H1 (cell line): ENCODE measurements at regions not wholly inside any gene's neighbourhood (a gene's known extent, or its start where the extent isn't known, plus 50 kb on each side); places are given as distances from the start of the nearest gene placed in this dataset.

Experiments
- CEBPB ChIP-seq: IDR thresholded peaks from 2 replicates; pipeline ENCODE4 v1.6.1; 2012; ENCODE audit warnings: low read depth, low read length
- CREB1 ChIP-seq: IDR thresholded peaks from 2 replicates; pipeline ENCODE4 v1.6.1; 2012; ENCODE audit warnings: inconsistent platforms
- KDM5A ChIP-seq: fragments of 200-600 bp; IDR thresholded peaks from 2 replicates; pipeline ENCODE4 v1.7.1; 2012; ENCODE audit warnings: mild to moderate bottlenecking, low read length, inconsistent platforms, mixed read lengths
- RNF2 ChIP-seq: fragments of 200-900, 300-1000 bp; sonication (generic); IDR thresholded peaks from 2 replicates; pipeline ENCODE4 v1.7.1; 2016; ENCODE audit warnings: borderline replicate concordance, low read depth, mild to moderate bottlenecking, antibody characterized with exemption, low read length; ENCODE audit not compliant: poor library complexity, severe bottlenecking; ENCODE audit errors: missing control alignments
- SIX5 ChIP-seq: IDR thresholded peaks from 2 replicates; pipeline ENCODE4 v1.6.1; 2011; ENCODE audit warnings: mild to moderate bottlenecking, low read depth, low read length
- SRF ChIP-seq: IDR thresholded peaks from 2 replicates; pipeline ENCODE4 v1.6.1; 2011; ENCODE audit warnings: mild to moderate bottlenecking, low read depth, low read length, moderate library complexity
- YY1 ChIP-seq: IDR thresholded peaks from 2 replicates; pipeline ENCODE4 v1.6.1; 2011; ENCODE audit warnings: low read depth, mild to moderate bottlenecking, low read length
- ZNF274 ChIP-seq: IDR thresholded peaks from 2 replicates; pipeline ENCODE4 v1.7.0; 2012; ENCODE audit warnings: low read length, borderline replicate concordance; ENCODE audit errors: extremely low read depth
- TF ChIP-seq, protein P1 (sequence below): fragments of 300-600 bp; sonication (generic); IDR thresholded peaks from 2 replicates; pipeline ENCODE4 v1.7.1; 2012; ENCODE audit warnings: low read length, moderate library complexity, mild to moderate bottlenecking, inconsistent platforms; ENCODE audit not compliant: insufficient replicate concordance
- TF ChIP-seq, protein P2 (sequence below): IDR thresholded peaks from 2 replicates; pipeline ENCODE4 v1.6.1; 2011; ENCODE audit warnings: low read depth, mild to moderate bottlenecking, low read length; ENCODE audit not compliant: insufficient read depth
- TF ChIP-seq, protein P3 (sequence below): IDR thresholded peaks from 2 replicates; pipeline ENCODE4 v1.6.1; 2011; ENCODE audit warnings: low read length, improper control_type of control experiment

DNA sequence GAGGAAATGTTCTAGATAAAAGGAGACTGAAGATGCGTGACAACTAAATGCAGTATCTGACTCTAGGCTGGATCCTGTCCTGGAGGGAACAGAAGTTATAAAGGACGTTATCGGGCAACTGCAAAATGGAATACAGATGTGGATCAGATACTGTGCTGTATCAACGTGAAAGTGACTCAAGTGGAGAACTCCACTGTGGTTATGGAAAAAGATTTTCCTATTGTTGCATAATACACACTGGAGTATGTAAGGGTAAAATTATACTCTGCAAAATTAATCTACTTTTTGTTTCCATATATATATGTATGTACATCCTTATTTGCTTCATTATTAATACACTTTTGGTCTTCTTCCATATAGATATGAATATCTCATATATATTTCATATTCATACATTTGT, 654.0 kb downstream of the QKI start (continued):
- TF ChIP-seq, protein P1, sequence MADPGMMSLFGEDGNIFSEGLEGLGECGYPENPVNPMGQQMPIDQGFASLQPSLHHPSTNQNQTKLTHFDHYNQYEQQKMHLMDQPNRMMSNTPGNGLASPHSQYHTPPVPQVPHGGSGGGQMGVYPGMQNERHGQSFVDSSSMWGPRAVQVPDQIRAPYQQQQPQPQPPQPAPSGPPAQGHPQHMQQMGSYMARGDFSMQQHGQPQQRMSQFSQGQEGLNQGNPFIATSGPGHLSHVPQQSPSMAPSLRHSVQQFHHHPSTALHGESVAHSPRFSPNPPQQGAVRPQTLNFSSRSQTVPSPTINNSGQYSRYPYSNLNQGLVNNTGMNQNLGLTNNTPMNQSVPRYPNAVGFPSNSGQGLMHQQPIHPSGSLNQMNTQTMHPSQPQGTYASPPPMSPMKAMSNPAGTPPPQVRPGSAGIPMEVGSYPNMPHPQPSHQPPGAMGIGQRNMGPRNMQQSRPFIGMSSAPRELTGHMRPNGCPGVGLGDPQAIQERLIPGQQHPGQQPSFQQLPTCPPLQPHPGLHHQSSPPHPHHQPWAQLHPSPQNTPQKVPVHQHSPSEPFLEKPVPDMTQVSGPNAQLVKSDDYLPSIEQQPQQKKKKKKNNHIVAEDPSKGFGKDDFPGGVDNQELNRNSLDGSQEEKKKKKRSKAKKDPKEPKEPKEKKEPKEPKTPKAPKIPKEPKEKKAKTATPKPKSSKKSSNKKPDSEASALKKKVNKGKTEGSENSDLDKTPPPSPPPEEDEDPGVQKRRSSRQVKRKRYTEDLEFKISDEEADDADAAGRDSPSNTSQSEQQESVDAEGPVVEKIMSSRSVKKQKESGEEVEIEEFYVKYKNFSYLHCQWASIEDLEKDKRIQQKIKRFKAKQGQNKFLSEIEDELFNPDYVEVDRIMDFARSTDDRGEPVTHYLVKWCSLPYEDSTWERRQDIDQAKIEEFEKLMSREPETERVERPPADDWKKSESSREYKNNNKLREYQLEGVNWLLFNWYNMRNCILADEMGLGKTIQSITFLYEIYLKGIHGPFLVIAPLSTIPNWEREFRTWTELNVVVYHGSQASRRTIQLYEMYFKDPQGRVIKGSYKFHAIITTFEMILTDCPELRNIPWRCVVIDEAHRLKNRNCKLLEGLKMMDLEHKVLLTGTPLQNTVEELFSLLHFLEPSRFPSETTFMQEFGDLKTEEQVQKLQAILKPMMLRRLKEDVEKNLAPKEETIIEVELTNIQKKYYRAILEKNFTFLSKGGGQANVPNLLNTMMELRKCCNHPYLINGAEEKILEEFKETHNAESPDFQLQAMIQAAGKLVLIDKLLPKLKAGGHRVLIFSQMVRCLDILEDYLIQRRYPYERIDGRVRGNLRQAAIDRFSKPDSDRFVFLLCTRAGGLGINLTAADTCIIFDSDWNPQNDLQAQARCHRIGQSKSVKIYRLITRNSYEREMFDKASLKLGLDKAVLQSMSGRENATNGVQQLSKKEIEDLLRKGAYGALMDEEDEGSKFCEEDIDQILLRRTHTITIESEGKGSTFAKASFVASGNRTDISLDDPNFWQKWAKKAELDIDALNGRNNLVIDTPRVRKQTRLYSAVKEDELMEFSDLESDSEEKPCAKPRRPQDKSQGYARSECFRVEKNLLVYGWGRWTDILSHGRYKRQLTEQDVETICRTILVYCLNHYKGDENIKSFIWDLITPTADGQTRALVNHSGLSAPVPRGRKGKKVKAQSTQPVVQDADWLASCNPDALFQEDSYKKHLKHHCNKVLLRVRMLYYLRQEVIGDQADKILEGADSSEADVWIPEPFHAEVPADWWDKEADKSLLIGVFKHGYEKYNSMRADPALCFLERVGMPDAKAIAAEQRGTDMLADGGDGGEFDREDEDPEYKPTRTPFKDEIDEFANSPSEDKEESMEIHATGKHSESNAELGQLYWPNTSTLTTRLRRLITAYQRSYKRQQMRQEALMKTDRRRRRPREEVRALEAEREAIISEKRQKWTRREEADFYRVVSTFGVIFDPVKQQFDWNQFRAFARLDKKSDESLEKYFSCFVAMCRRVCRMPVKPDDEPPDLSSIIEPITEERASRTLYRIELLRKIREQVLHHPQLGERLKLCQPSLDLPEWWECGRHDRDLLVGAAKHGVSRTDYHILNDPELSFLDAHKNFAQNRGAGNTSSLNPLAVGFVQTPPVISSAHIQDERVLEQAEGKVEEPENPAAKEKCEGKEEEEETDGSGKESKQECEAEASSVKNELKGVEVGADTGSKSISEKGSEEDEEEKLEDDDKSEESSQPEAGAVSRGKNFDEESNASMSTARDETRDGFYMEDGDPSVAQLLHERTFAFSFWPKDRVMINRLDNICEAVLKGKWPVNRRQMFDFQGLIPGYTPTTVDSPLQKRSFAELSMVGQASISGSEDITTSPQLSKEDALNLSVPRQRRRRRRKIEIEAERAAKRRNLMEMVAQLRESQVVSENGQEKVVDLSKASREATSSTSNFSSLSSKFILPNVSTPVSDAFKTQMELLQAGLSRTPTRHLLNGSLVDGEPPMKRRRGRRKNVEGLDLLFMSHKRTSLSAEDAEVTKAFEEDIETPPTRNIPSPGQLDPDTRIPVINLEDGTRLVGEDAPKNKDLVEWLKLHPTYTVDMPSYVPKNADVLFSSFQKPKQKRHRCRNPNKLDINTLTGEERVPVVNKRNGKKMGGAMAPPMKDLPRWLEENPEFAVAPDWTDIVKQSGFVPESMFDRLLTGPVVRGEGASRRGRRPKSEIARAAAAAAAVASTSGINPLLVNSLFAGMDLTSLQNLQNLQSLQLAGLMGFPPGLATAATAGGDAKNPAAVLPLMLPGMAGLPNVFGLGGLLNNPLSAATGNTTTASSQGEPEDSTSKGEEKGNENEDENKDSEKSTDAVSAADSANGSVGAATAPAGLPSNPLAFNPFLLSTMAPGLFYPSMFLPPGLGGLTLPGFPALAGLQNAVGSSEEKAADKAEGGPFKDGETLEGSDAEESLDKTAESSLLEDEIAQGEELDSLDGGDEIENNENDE, result no peak
- TF ChIP-seq CEBPB (no peak), ZNF274 (no peak), SIX5 (no peak), RNF2 (no peak), YY1 (no peak), KDM5A (no peak), CREB1 (no peak), SRF (no peak)
- TF ChIP-seq, protein P2, sequence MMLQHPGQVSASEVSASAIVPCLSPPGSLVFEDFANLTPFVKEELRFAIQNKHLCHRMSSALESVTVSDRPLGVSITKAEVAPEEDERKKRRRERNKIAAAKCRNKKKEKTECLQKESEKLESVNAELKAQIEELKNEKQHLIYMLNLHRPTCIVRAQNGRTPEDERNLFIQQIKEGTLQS, result no peak
- TF ChIP-seq, protein P3, sequence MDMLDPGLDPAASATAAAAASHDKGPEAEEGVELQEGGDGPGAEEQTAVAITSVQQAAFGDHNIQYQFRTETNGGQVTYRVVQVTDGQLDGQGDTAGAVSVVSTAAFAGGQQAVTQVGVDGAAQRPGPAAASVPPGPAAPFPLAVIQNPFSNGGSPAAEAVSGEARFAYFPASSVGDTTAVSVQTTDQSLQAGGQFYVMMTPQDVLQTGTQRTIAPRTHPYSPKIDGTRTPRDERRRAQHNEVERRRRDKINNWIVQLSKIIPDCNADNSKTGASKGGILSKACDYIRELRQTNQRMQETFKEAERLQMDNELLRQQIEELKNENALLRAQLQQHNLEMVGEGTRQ, result no peak
